ENCODE measurements at regions not wholly inside any gene's neighbourhood (a gene's known extent, or its start where the extent isn't known, plus 50 kb on each side); places are given as distances from the start of the nearest gene placed in this dataset.
A peak's percentile ranks its signal among the peaks of the same experiment; 100 is the strongest.

DNA sequence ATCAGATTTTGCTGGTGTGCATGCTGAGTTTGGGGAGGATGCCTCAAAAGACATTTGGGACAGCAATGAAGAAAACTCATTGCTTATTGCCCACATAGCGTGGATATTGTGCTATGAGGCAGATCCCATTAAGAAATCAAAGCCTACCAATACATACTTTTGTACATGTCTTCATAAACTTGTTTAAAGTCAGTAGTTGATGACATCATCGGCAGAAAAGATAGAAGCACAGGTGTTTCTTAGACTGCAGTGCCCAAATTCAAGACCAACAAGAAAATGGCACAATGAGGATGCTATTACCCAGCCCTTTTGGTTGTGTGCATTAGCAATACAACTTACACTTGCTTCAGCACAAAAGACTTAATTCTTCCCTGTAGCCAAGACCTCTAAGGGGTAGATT, 428.7 kb upstream of the RARB start:
- DNase-seq: no peak

DNA sequence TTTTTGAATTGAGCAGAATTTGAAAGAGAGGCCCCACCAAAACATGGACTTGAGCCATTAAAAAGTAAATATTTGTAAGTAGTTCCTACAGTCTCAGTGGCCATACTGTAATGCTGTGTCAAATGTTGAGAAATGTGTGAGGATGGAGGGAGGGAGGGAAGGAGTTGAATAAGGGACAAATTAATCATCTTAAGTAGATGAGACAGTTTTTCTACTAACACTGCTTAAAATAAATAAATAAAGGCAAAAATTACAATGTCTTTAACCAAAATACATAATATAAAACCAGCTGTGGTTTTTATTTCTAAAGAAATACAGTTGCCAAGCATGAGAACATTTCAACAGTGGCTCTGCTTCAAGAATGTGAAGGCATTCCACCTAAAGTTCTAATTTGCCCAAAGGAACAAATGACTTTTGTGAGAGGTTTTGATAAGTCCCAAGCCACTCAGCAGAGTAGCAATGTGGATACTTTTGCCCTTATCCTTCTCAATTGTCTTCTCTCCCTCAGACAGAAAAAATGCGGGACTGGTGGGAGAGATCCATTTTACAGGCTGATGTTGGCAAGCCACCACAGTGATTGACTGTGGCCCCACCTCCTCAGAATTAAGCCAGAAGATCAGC, 427.0 kb upstream of the RARB start:
- peak; percentile 48 to 54 for DNase-seq

GRCh38 chr3:25002052-25002451, 426.0 kb upstream of the RARB start:
- DNase-seq: no peak

- DNase-seq: peak in 1 of 2 donors; percentile 23
Measured at GRCh38 chr3:25007974-25008658, 419.9 kb upstream of the RARB start.

GRCh38 chr3:25009665-25010064, 418.4 kb upstream of the RARB start:
- no peak for DNase-seq

- DNase-seq: no peak
Measured at GRCh38 chr3:25015599-25015998, 412.5 kb upstream of the RARB start.

- DNase-seq: no peak
Measured at GRCh38 chr3:25018909-25019308, 409.2 kb upstream of the RARB start.

DNA sequence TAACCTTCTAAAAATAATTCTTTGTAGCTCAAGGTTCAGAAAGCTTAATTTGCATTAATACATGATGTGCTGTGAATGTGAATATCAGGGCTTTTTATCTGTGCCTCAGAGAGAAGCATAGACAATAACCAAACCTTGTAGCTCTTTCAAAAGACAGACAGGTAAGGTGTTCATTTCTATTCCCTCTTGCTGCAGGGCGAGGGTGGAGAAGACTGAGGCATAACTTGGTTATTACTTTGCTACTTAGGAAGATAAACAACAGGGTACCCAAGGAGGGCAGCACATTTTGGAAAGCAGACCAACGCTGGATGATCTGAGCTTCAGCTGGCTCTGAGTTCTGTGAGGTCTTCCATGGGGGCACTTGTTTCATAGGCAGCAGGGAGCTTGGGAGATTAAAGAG, 408.6 kb upstream of the RARB start:
- no peak for DNase-seq

GRCh38 chr3:25021816-25022215, 406.2 kb upstream of the RARB start:
- DNase-seq: no peak

DNA sequence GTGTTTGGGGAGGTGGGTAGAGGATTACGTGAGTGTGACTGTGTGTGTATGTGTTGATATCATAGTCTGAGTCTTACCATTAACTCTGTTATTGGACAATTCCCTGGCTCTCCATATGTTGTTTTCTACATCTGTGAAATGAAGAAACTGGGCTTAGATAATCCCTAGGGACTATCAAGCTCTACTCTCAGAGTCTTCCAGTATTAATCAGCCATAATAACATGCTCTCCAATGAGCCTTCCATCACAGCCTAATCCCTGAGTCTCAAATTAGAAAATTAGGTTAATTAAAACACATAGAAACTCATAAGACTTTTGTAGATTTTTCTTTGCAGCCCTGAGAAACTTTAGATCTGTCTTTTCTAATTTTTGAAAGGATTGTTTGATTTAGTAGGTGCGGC, 404.2 kb upstream of the RARB start:
- DNase-seq: no peak

DNA sequence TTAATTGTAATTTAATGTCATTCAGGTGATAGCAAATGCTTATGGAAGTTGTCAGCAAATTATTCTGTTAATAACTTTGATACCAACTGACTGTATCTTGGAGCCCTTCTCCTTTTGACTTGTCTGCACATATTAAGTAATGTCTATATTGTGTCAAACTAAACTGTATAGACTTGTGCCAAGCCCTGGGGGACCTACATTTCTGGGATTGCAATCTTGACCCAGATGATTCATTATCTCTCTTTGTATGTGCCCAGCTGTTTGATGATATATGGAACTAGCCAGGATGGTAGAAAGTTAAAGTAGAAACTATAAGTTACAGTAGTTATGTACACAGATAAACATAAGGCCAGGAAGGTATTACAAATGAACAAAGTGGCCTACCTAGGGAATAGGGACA, 402.8 kb upstream of the RARB start:
- DNase-seq: no peak

- no peak for DNase-seq
Measured at GRCh38 chr3:25027650-25028049, 400.4 kb upstream of the RARB start.

DNA sequence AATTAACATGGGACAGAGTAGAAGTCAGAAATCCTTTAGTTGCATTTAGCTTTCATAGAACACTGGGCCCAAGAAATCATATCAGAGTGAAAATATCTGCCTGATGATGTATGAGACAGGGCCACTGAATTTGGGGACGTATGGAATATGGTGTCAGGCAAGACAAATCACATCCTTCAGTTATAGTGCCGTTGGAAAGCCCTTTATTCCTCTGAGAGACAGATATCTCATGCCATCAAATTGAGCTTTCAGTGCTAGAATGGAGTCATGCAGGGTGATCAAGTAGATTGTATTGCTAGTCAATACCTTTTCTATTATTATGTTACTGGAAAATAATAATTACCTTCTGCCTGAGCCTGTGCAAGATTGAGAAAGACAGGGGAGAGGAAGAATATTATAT, 398.2 kb upstream of the RARB start:
- no peak for DNase-seq

DNA sequence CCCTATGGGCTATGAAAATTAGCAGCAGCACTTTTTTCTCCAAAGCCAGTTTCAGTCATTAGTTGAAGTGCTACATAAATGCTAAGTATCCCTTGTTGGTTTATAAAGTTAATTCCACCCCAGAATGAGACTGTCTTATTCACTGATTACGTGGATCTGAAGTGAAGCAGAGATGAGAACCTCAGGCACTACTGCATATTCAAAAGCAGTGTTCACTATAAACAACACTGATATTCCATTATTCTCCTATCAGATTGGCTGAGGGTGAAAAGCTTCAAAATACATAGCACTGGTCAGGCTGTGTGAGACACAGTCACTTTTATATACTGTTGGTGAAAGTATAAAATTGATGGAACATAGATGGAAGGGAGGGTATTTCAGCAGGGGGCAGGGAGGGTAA, 395.7 kb upstream of the RARB start:
- no peak for DNase-seq

- DNase-seq: peak; percentile 78 to 83
Measured at GRCh38 chr3:25033407-25034029, 394.5 kb upstream of the RARB start.

DNA sequence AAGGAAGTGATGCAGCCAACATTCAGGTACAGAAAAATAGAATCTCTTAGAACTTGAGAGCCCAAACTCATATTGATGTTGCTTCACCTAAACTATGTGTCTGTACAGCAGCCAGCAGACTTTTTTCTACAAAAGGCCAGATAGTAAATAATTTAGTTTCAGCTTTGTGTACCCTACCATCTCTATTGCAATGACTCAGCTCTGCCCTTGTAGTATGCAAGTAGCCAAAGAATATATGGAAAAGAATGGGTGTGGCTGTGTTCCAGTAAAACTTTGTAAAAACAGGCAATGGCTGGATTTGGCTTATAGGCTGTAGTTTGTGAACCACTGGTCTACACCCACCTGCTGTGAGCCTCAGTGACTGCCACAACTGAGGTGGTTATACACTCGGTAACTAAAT, 392.5 kb upstream of the RARB start:
- DNase-seq: no peak

DNA sequence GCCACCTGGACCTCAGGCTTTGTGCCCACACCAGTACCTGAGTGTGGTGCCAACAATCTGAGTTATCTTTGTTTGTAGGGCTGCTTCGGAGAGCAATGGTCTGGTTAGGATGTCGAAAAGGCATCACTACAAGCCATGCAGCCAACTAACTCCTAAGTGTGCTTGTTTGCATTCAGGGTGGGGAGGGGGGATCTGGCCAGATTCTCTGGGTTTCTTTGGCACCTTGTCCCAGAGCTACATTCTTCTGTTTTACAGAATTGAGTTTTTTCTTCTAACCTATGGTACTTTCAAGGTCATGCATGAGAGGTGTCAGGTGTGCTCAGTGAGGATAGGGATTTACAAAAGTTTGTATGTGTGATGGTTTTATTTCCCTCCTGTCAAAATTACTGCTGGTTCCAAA, 391.4 kb upstream of the RARB start:
- DNase-seq: no peak

DNA sequence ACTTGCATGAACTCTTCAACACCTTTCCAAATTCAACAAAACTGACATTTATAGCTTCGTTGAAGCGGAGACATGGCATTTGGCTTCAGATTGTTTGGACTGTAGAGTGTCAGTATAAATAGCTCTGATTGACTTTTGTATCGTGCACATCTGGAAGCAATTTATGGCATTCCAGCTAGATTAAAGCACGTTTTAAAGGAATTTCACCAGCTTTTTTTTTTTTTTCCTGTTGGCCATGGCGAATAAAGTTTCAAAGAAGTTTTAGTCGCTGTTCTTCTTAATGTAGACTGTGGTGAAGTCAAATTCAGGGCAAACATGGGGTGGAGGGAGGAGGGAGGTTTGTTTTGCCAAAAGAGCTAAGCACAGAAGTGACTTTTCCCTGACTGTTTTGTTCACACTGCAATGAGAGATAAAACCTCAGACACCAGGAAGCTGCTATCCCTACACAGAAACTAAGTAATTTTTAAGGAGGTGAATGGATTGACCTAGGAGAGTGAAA, 391.0 kb upstream of the RARB start:
- peak in 1 of 2 donors; percentile 52 for DNase-seq

DNA sequence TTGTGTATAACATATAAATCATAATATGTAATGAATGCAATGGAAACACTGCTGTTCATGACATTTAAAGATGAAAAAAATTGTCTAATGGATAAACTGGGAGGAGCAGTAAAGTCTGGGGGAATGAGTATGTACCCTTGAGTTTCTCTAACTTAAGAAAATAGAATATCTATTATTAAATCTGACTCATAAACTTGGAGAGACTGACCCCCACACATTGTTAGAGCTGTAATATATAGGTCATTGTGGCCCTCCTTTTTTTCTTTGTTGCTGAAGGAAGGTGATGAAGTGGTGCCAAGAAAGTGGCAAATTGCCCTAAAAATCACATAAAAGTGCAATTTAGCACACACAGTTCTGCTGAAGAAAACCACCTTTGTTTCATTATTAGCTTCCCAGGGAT, 389.8 kb upstream of the RARB start:
- DNase-seq: no peak

GRCh38 chr3:25038922-25039321, 389.1 kb upstream of the RARB start:
- no peak for DNase-seq

DNA sequence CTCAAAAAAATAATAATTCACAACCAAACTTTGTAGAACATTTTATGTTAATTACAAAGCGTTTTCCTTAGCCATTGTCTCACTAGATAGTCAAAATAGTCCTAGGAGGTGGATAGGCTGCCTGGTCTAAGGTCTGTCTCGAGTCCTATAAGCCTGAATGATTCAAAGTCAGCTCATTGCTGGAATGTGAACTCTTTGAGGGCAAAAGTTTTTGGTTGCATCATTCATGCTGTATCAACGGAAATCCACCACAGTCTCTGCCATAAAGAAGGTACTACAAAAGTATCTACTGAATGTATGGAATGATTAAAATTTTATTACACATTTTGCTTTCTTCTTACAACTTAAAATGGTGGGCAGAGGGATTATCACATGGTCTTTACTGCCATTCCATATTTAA, 387.3 kb upstream of the RARB start:
- no peak for DNase-seq

DNA sequence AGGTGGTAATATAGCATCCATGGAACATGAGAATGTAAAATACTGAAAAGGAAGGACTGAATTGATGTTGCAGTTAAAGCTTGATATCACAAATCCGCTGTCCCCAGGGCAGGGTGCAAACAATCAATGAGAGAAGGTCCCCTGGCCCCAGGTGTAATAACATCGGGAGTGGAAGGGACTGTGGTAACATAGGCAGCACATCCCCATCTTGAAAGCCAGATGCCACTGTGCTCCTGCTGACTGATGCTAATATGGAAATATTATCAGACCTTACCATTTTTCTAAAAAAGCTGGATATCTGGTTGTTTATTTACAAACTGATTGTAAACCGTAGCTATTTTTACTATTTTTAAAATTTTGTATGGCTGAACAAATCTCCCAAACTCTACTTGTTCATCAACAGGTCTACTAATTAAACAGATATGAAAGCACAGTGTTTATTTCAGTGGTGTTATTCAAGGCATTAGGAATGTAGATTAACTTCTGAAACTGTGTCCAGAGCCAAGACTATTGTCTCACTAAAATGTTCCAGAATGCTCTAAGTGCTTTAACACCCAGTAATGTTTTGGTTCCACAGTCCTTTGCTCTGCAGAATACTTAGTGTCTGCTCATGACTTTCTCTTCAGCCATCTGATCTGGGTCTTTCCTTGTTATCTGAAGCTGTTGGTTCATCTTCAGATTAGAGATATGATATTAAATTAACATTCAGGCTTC, 386.0 kb upstream of the RARB start:
- no peak for DNase-seq

DNA sequence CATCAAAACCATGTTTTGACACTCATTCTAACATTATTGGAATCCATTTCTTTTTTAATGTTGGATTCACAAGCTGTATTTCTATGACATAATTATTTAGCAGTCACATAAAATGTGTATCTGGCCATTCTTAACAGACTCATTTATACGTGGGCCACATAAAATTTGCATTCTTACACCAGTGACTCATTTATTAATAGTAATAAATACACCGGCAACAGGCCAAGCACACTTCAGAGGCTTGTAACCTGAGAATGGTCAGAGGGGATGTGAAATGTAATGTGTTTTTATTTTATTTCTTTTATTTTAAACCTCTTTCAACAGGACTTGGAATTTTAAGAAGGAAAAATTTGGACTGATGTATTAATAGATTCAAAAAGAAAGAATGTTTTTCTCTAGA, 384.9 kb upstream of the RARB start:
- DNase-seq: no peak
